ENCODE measurements at regions not wholly inside any gene's neighbourhood (a gene's known extent, or its start where the extent isn't known, plus 50 kb on each side); places are given as distances from the start of the nearest gene placed in this dataset.

DNA sequence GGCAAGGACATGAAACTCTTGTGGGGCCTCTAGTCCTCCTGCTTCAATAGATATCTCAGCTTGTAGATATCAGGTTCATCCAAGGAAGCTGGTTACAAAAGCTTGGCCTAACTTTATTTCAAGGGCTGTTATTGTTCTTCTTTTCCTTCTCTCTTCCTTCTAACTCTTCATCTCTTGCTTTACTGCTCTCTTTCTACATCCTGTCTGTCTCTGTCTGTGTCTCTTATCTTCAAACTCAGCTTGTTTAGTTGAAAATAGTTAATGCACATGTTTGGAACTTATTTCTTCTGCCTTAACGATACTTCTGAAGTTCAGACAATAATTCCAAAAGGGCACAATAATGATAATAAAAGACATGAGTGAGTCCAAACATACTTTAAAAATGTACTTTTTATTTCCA, 393.9 kb downstream of the NXPH1 start:
- Mint-ChIP-seq H3K27ac (no peak overlapping the region), H3K9me3 (ENCODE audit: low read depth) (peaks cover 7% of the 10 kb centered on the region), H3K4me3 (ENCODE audit: low read depth) (no peak overlapping the region), H3K27me3 (no peaks in the 10 kb centered on the region), H3K4me1 (ENCODE audit: low read depth) (peaks cover 2% of the 10 kb centered on the region), H3K36me3 (ENCODE audit: insufficient read depth) (no peaks in the 10 kb centered on the region)
- no peak for DNase-seq (ENCODE audit: low spot score, unreplicated experiment)
- no peak for TF ChIP-seq CTCF (IDR thresholded peaks at IDR 0.05; ENCODE audit: unreplicated experiment)

DNA sequence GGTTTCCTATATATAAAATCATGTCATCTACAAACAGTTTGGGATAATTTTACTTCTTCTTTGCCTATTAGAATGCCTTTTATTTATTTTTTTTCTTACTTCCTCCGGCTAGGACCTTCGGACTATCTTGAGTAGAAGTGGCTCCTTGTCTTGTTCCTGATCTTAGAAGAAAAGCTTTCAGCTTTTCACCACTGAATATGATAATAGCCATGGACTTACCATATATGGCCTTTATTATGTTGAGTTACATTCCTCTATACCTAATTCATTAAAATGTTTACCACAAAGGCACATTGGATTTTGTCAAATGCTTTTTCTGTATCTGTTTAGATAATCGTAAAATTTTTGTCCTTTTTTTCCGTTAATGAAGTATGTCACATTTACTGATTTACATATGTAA, 395.7 kb downstream of the NXPH1 start:
- no peaks in the 10 kb centered on the region for H3K36me3 Mint-ChIP-seq (ENCODE audit: insufficient read depth)
- no peak overlapping the region for H3K27ac Mint-ChIP-seq
- no peak for TF ChIP-seq CTCF (IDR thresholded peaks at IDR 0.05; ENCODE audit: unreplicated experiment)
- H3K4me1 Mint-ChIP-seq (ENCODE audit: low read depth): no peaks in the 10 kb centered on the region
- no peak overlapping the region for H3K4me3 Mint-ChIP-seq (ENCODE audit: low read depth)
- no peak for DNase-seq (ENCODE audit: low spot score, unreplicated experiment)
- H3K9me3 Mint-ChIP-seq (ENCODE audit: low read depth): no peaks in the 10 kb centered on the region
- no peaks in the 10 kb centered on the region for H3K27me3 Mint-ChIP-seq

GRCh38 chr7:8831376-8831775, 398.0 kb downstream of the NXPH1 start:
- Mint-ChIP-seq H3K27me3 (no peaks in the 10 kb centered on the region), H3K27ac (no peak overlapping the region), H3K4me3 (ENCODE audit: low read depth) (no peak overlapping the region), H3K9me3 (ENCODE audit: low read depth) (no peaks in the 10 kb centered on the region), H3K36me3 (ENCODE audit: insufficient read depth) (no peaks in the 10 kb centered on the region), H3K4me1 (ENCODE audit: low read depth) (no peaks in the 10 kb centered on the region)
- no peak for TF ChIP-seq CTCF (IDR thresholded peaks at IDR 0.05; ENCODE audit: unreplicated experiment)
- no peak for DNase-seq (ENCODE audit: low spot score, unreplicated experiment)

- H3K4me1 Mint-ChIP-seq (ENCODE audit: low read depth): peaks cover 8% of the 10 kb centered on the region
- H3K9me3 Mint-ChIP-seq (ENCODE audit: low read depth): no peaks in the 10 kb centered on the region
- H3K36me3 Mint-ChIP-seq (ENCODE audit: insufficient read depth): no peaks in the 10 kb centered on the region
- TF ChIP-seq CTCF (IDR thresholded peaks at IDR 0.05; ENCODE audit: unreplicated experiment): no peak
- no peak for DNase-seq (ENCODE audit: low spot score, unreplicated experiment)
- no peak overlapping the region for H3K27ac Mint-ChIP-seq
- H3K4me3 Mint-ChIP-seq (ENCODE audit: low read depth): no peak overlapping the region
- H3K27me3 Mint-ChIP-seq: no peaks in the 10 kb centered on the region
Observed at GRCh38 chr7:8833355-8833754, 399.9 kb downstream of the NXPH1 start.

- H3K9me3 Mint-ChIP-seq (ENCODE audit: low read depth): no peaks in the 10 kb centered on the region
Observed at GRCh38 chr7:8841171-8841570, 407.8 kb downstream of the NXPH1 start.

More at GRCh38 chr7:8841171-8841570, 407.8 kb downstream of the NXPH1 start:
- H3K27me3 Mint-ChIP-seq: no peaks in the 10 kb centered on the region
- no peak for TF ChIP-seq CTCF (IDR thresholded peaks at IDR 0.05; ENCODE audit: unreplicated experiment)
- H3K4me1 Mint-ChIP-seq (ENCODE audit: low read depth): peaks cover 8% of the 10 kb centered on the region
- no peak for DNase-seq (ENCODE audit: low spot score, unreplicated experiment)
- H3K36me3 Mint-ChIP-seq (ENCODE audit: insufficient read depth): no peaks in the 10 kb centered on the region
- H3K4me3 Mint-ChIP-seq (ENCODE audit: low read depth): no peak overlapping the region
- no peak overlapping the region for H3K27ac Mint-ChIP-seq
